GM12878 (cell line): ENCODE measurements at regions not wholly inside any gene's neighbourhood (a gene's known extent, or its start where the extent isn't known, plus 50 kb on each side); places are given as distances from the start of the nearest gene placed in this dataset.

Experiments
- ATAC-seq: fragments of 200-7000 bp; cut with Tn5 transposase; 3 replicates; pipeline ENCODE4 v1.9.1; 2020; ENCODE audit warnings: mild to moderate bottlenecking, moderate library complexity
- BruUV-seq: library from RNA; stranded (reverse); fragments of 400-500 nt; replicated peaks from 2 replicates; lab custom pipeline; 2021; lab: Mats Ljungman, UMichigan
- CTCF ChIA-PET: fragments of 300-600 bp; sonication (Branson Sonifier 250); formaldehyde crosslinking; extraction: SDS; loops from one replicate; lab custom pipeline; 2021; ENCODE audit warnings: inconsistent platforms; lab: Yijun Ruan, JAX
- POLR2A ChIA-PET: fragments of 350-600 bp; formaldehyde crosslinking; extraction: SDS; loops from one replicate; lab custom pipeline; 2021; ENCODE audit warnings: inconsistent platforms; lab: Charles Lee
- RAD21 ChIA-PET: fragments of 300-600 bp; sonication (Branson Sonifier 250); formaldehyde crosslinking; loops from one replicate; lab custom pipeline; 2023; ENCODE audit warnings: antibody characterized with exemption; ENCODE audit not compliant: unreplicated experiment; lab: Charles Lee
- SMC1A ChIA-PET: fragments of 300-600 bp; sonication (Branson Sonifier 250); formaldehyde crosslinking; loops from one replicate; lab custom pipeline; 2023; ENCODE audit not compliant: unreplicated experiment, uncharacterized antibody; lab: Charles Lee
- DNase-seq: peaks from one replicate; pipeline ENCODE4 v3.0.0-alpha.2; 2011; ENCODE audit warnings: low read depth, low spot score
- FAIRE-seq: peaks from 3 replicates; lab custom pipeline; 2011; peaks lifted over from hg19 to GRCh38; lab: Jason Lieb, UNC
- H2AFZ ChIP-seq: 2 replicates; pipeline ENCODE4 v1.6.0; 2011; ENCODE audit warnings: low read depth, low read length, control low read depth; ENCODE audit not compliant: control insufficient read depth
- H3K27ac ChIP-seq: 2 replicates; pipeline ENCODE4 v1.5.1; 2011; ENCODE audit warnings: control low read depth; ENCODE audit not compliant: control insufficient read depth, insufficient read depth
- H3K27me3 ChIP-seq, 2 experiments: replicated peaks in 1 of 2; 2 replicates each; pipeline versions ENCODE4 v1.6.0 to v1.6.1; 2011; ENCODE audit warnings: low read length in 1 of 2; ENCODE audit not compliant: control insufficient read depth in 2 of 2, insufficient read depth in 2 of 2
- H3K36me3 ChIP-seq, 2 experiments: 2 replicates each; pipeline ENCODE4 v1.5.1; 2011; ENCODE audit warnings: low read length in 1 of 2; ENCODE audit not compliant: control insufficient read depth in 2 of 2, insufficient read depth in 2 of 2
- H3K4me1 ChIP-seq: 2 replicates; pipeline ENCODE4 v1.6.1; 2011; ENCODE audit warnings: mild to moderate bottlenecking, low read length, moderate library complexity, mixed read lengths; ENCODE audit not compliant: control insufficient read depth, insufficient read depth
- H3K4me2 ChIP-seq: 2 replicates; pipeline ENCODE4 v1.6.0; 2011; ENCODE audit warnings: control low read depth; ENCODE audit not compliant: control insufficient read depth, insufficient read depth
- H3K4me3 ChIP-seq: fragments of 200-600 bp; sonication (generic); 2 replicates; pipeline ENCODE4 v1.5.1; 2016
- H3K79me2 ChIP-seq: 2 replicates; pipeline ENCODE4 v1.6.0; 2011; ENCODE audit warnings: low read length; ENCODE audit not compliant: control insufficient read depth, insufficient read depth
- H3K9ac ChIP-seq: 2 replicates; pipeline ENCODE4 v1.8.0; 2011; ENCODE audit warnings: low read length, control low read depth, mixed read lengths; ENCODE audit not compliant: control insufficient read depth, insufficient read depth
- H3K9me3 ChIP-seq: replicated peaks from 3 replicates; pipeline ENCODE4 v1.5.1; 2011; ENCODE audit warnings: mild to moderate bottlenecking, low read length; ENCODE audit not compliant: control insufficient read depth, insufficient read depth
- H4K20me1 ChIP-seq: 2 replicates; pipeline ENCODE4 v1.6.0; 2011; ENCODE audit not compliant: control insufficient read depth, insufficient read depth
- ATF7 ChIP-seq: fragments of 450-650 bp; IDR thresholded peaks from 2 replicates; pipeline ENCODE4 v1.6.1; 2016; ENCODE audit warnings: low read depth, mild to moderate bottlenecking
- CHD2 ChIP-seq: IDR thresholded peaks from 2 replicates; pipeline ENCODE4 v1.6.1; 2011; ENCODE audit warnings: low read depth, low read length, improper control_type of control experiment, borderline replicate concordance
- DPF2 ChIP-seq: fragments of 450-650 bp; IDR thresholded peaks from 2 replicates; pipeline ENCODE4 v1.6.1; 2017; ENCODE audit warnings: mild to moderate bottlenecking
- NRF1 ChIP-seq: conservative IDR thresholded peaks from 2 replicates; pipeline ENCODE4 v1.6.1; 2011; ENCODE audit warnings: mild to moderate bottlenecking, low read depth, low read length, improper control_type of control experiment
- TCF12 ChIP-seq: IDR thresholded peaks from 2 replicates; pipeline ENCODE4 v1.6.1; 2011; ENCODE audit warnings: low read depth, mild to moderate bottlenecking, low read length
- whole genome bisulfite sequencing: methylation state at CpG from one replicate; pipeline ENCODE4 v1.1.6; 2016; ENCODE audit warnings: low lambda C conversion rate; ENCODE audit not compliant: insufficient replicate concordance, insufficient coverage; ENCODE audit errors: missing lambda C conversion rate; 5-methylcytosine and 5-hydroxymethylcytosine counted together
- in situ Hi-C: fragments of 300-500 bp; cut with MboI; formaldehyde crosslinking; loops from 9 replicates; pipeline ENCODE4 v1.14.3; 2018; ENCODE audit warnings: mixed read lengths
- intact Hi-C: fragments of 100-400 bp; cut with micrococcal nuclease; formaldehyde crosslinking; loops from one replicate; pipeline ENCODE4 v1.14.2; 2022; ENCODE audit not compliant: unreplicated experiment
- TF ChIP-seq, protein P1 (sequence below): fragments of 450-650 bp; IDR thresholded peaks from 2 replicates; pipeline ENCODE4 v1.6.1; 2014; ENCODE audit warnings: mild to moderate bottlenecking
- TF ChIP-seq, protein P2 (sequence below): fragments of 450-650 bp; IDR thresholded peaks from 2 replicates; pipeline ENCODE4 v1.6.1; 2017; ENCODE audit warnings: mild to moderate bottlenecking, low read depth, inconsistent platforms; ENCODE audit not compliant: poor library complexity, severe bottlenecking

DNA sequence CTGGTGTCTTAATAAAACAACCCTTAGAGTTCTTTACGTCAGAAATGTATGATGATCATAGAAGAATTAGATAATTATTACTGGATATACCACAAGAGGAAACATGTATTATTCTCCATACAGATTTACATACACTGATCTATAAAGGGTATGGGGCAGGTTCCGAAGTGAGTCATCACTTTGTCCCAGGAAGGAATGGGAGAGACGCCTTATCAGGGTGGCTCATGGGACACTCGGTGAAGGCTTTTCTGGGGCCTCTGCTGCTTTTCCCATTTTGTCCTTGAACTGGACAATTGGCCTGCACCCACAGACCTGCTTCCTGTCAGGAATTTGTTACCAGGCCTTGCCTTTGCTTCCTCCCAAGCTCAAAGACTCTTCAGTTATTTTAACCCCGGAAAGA lies 233.8 kb upstream of the RUNX1 start:
- TF ChIP-seq NRF1 (no peak), DPF2 (no peak), CHD2 (no peak), TCF12 (no peak), ATF7 (no peak)
- TF ChIP-seq, protein P1, sequence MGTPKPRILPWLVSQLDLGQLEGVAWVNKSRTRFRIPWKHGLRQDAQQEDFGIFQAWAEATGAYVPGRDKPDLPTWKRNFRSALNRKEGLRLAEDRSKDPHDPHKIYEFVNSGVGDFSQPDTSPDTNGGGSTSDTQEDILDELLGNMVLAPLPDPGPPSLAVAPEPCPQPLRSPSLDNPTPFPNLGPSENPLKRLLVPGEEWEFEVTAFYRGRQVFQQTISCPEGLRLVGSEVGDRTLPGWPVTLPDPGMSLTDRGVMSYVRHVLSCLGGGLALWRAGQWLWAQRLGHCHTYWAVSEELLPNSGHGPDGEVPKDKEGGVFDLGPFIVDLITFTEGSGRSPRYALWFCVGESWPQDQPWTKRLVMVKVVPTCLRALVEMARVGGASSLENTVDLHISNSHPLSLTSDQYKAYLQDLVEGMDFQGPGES: no peak
- TF ChIP-seq, protein P2, sequence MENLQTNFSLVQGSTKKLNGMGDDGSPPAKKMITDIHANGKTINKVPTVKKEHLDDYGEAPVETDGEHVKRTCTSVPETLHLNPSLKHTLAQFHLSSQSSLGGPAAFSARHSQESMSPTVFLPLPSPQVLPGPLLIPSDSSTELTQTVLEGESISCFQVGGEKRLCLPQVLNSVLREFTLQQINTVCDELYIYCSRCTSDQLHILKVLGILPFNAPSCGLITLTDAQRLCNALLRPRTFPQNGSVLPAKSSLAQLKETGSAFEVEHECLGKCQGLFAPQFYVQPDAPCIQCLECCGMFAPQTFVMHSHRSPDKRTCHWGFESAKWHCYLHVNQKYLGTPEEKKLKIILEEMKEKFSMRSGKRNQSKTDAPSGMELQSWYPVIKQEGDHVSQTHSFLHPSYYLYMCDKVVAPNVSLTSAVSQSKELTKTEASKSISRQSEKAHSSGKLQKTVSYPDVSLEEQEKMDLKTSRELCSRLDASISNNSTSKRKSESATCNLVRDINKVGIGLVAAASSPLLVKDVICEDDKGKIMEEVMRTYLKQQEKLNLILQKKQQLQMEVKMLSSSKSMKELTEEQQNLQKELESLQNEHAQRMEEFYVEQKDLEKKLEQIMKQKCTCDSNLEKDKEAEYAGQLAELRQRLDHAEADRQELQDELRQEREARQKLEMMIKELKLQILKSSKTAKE: no peak
- no peak for ATAC-seq
- ChIA-PET SMC1A (no interaction called here), POLR2A (no interaction called here), RAD21 (no interaction called here), CTCF (no interaction called here)
- intact Hi-C loops (no loop called here), in situ Hi-C loops (no loop called here)
- H3K9ac ChIP-seq: no peak overlapping the region
- H3K4me1 ChIP-seq: no peaks in the 10 kb centered on the region
- no peaks in the 10 kb centered on the region for H3K27me3 ChIP-seq
- H3K36me3 ChIP-seq: no peaks in the 10 kb centered on the region
- BruUV-seq: no TSS peak
- no peaks in the 10 kb centered on the region for H4K20me1 ChIP-seq
- no peak overlapping the region for H3K4me2 ChIP-seq
- DNase-seq: no peak
- no peaks in the 10 kb centered on the region; the same call in 2 of the 3 replicates for H3K9me3 ChIP-seq
- no peak overlapping the region for H3K4me3 ChIP-seq
- FAIRE-seq: no peak
- H3K27ac ChIP-seq: no peak overlapping the region
- 75% methylated on average over 5 of the region's 5 CpGs for WGBS
- no peak overlapping the region for H2AFZ ChIP-seq
- no peaks in the 10 kb centered on the region for H3K79me2 ChIP-seq
